ENCODE measurements at regions not wholly inside any gene's neighbourhood (a gene's known extent, or its start where the extent isn't known, plus 50 kb on each side); places are given as distances from the start of the nearest gene placed in this dataset.

DNA sequence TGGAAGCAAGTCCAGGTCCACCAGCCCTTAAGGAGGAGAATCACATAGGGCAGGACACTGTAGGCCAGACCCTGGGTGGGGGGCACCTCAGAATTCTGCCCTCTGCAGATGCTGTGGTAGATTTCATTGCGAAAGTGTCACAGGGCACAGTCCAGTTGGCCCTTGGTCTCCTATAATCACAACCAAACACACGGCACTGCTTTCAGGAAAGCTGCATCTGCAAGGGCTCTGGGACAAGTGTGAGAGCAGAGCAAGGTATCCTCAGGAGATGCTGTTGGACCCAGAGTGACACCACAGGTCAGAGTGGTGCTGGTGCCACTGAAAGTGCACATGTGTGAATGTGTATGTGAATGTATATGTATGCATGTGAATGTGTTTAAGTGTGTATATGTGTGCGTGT is 88.6 kb upstream of the MBNL2 start:
- Histone ChIP-seq H4K91ac (replicated peaks; ENCODE audit: insufficient read length, low read length) (no peak overlapping the region), H3K23me2 (ENCODE audit: low read depth, low read length) (no peaks in the 10 kb centered on the region), H4K20me1 (replicated peaks in 1 of 2; ENCODE audit: control insufficient read depth in 1 of 2, insufficient read depth in 2 of 2, low read length in 2 of 2) (no peaks in the 10 kb centered on the region), H2BK12ac (ENCODE audit: low read depth, low read length) (no peak overlapping the region), H3K79me2 (ENCODE audit: control insufficient read depth in 1 of 2, insufficient read depth in 2 of 2, low read length in 2 of 2) (no peaks in the 10 kb centered on the region), H4K8ac (ENCODE audit: extremely low read depth, insufficient read depth, low read length) (no peak overlapping the region), H3K27ac (ENCODE audit: low read depth, low read length) (no peak overlapping the region), H3K18ac (ENCODE audit: extremely low read depth, low read length) (no peak overlapping the region), H3K56ac (replicated peaks; ENCODE audit: insufficient read length, low read depth, low read length) (no peak overlapping the region), H3K23ac (ENCODE audit: insufficient read length) (no peak overlapping the region), H3K4me3 (ENCODE audit: extremely low read depth in 1 of 4, insufficient read depth in 2 of 4, low read depth in 3 of 4, low read length in 4 of 4) (no peak overlapping the region), H3K14ac (ENCODE audit: insufficient read length) (no peak overlapping the region), H3K36me3 (ENCODE audit: control insufficient read depth in 2 of 4, insufficient read depth in 4 of 4, low read length in 3 of 4) (no peaks in the 10 kb centered on the region), H4K5ac (ENCODE audit: insufficient read length, low read depth, low read length) (no peak overlapping the region), H3K79me1 (ENCODE audit: low read depth, low read length) (no peaks in the 10 kb centered on the region), H3K4me2 (ENCODE audit: insufficient read depth in 1 of 2, low read depth in 2 of 2, low read length in 2 of 2) (no peak overlapping the region), H3K27me3 (replicated peaks in 1 of 4; ENCODE audit: control insufficient read depth in 3 of 4, extremely low read depth in 1 of 4, insufficient read depth in 3 of 4, low read length in 3 of 4) (no peaks in the 10 kb centered on the region), H2AFZ (ENCODE audit: low read length) (no peak overlapping the region), H2BK15ac (ENCODE audit: low read length) (no peak overlapping the region), H2BK120ac (replicated peaks; ENCODE audit: low read depth, low read length) (no peak overlapping the region), H3K9me3 (ENCODE audit: insufficient read depth in 2 of 2, low read depth in 1 of 2, low read length in 1 of 2) (no peaks in the 10 kb centered on the region), H3K9ac (replicated peaks in 1 of 4; ENCODE audit: extremely low read depth in 1 of 4, low read depth in 3 of 4, low read length in 3 of 4) (no peak overlapping the region), H2BK20ac (ENCODE audit: low read length) (no peak overlapping the region), H3K4me1 (replicated peaks in 1 of 4; ENCODE audit: control insufficient read depth in 3 of 4, insufficient read depth in 4 of 4, low read length in 3 of 4) (no peaks in the 10 kb centered on the region), H2AK5ac (ENCODE audit: low read depth, low read length) (no peak overlapping the region), H3K4ac (replicated peaks; ENCODE audit: insufficient read length, low read depth, low read length) (no peak overlapping the region), H2BK5ac (ENCODE audit: low read depth, low read length) (no peak overlapping the region)
- WGBS, 2 experiments (ENCODE audit: extremely low coverage in 1 of 2, insufficient coverage in 1 of 2, insufficient read length in 1 of 2, insufficient replicate concordance in 2 of 2, low coverage in 1 of 2, low lambda C conversion rate in 2 of 2, missing lambda C conversion rate in 1 of 2), result 91% methylated on average over 3 of the region's 3 CpGs; no CpG with 5 or more reads in 1 of the 2 experiments
- CTCF ChIA-PET (ENCODE audit: partially characterized antibody), result interaction anchor here (1.9 kb wide), 1 partner anchor 24 kb away, joined by 5 read pairs; no protein-coding TSS in a partner anchor
- FAIRE-seq (no peak), DNase-seq (ENCODE audit: low read depth in 1 of 2, low spot score in 2 of 2) (no peak)
- TF ChIP-seq ZNF274 (IDR thresholded peaks at IDR 0.05; ENCODE audit: borderline replicate concordance, extremely low read depth, low read length) (no peak), CHD2 (IDR thresholded peaks at IDR 0.05; ENCODE audit: low read length) (no peak), POLR2A (IDR thresholded peaks at IDR 0.05; ENCODE audit: control extremely low read depth in 1 of 2, low read depth in 2 of 2, low read length in 2 of 2) (no peak), SIX5 (IDR thresholded peaks at IDR 0.05; ENCODE audit: low read depth, low read length) (no peak), YY1 (IDR thresholded peaks at IDR 0.05; ENCODE audit: low read depth, low read length) (no peak), EGR1 (IDR thresholded peaks at IDR 0.05; ENCODE audit: borderline replicate concordance, low read depth, low read length) (no peak), BRCA1 (IDR thresholded peaks at IDR 0.05; ENCODE audit: low read depth, low read length) (no peak)
- TF ChIP-seq, protein P1, sequence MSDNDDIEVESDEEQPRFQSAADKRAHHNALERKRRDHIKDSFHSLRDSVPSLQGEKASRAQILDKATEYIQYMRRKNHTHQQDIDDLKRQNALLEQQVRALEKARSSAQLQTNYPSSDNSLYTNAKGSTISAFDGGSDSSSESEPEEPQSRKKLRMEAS (IDR thresholded peaks at IDR 0.05), result no peak
- TF ChIP-seq, protein P2, sequence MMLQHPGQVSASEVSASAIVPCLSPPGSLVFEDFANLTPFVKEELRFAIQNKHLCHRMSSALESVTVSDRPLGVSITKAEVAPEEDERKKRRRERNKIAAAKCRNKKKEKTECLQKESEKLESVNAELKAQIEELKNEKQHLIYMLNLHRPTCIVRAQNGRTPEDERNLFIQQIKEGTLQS (IDR thresholded peaks at IDR 0.05; ENCODE audit: insufficient read depth, low read depth, low read length), result no peak
- POLR2A ChIA-PET (ENCODE audit: partially characterized antibody), result no interaction called here
